Immature natural killer cell (primary cell): ENCODE measurements at regions not wholly inside any gene's neighbourhood (a gene's known extent, or its start where the extent isn't known, plus 50 kb on each side); places are given as distances from the start of the nearest gene placed in this dataset.
"Not testable (repeated sequence)": the region's sequence is repeated elsewhere in the genome, so short reads cannot be mapped to it uniquely, and the experiment has no call there.

Source experiments
- DNase-seq, 3 donors: peaks; one replicate each; pipeline ENCODE4 v3.0.0; 2022; ENCODE audit warnings: mixed read lengths in 1 of 3
- H3K27ac Mint-ChIP-seq, 6 donors: one replicate each; pipeline ENCODE4 v1.8.0; 2020; ENCODE audit warnings: mixed read lengths in 6 of 6, mild to moderate bottlenecking in 5 of 6, inconsistent platforms in 4 of 6, moderate library complexity in 3 of 6
- H3K27me3 Mint-ChIP-seq, 3 donors: one replicate each; pipeline ENCODE4 v1.8.0; 2020 to 2021; ENCODE audit warnings: low read depth in 3 of 3, mild to moderate bottlenecking in 3 of 3, mixed read lengths in 3 of 3, moderate library complexity in 3 of 3, inconsistent platforms in 1 of 3
- H3K36me3 Mint-ChIP-seq, 3 donors: one replicate each; pipeline ENCODE4 v1.8.0; 2020; ENCODE audit warnings: mixed read lengths in 3 of 3, inconsistent platforms in 2 of 3, mild to moderate bottlenecking in 2 of 3
- H3K4me1 Mint-ChIP-seq, 2 donors: one replicate each; pipeline ENCODE4 v1.8.0; 2020; ENCODE audit warnings: inconsistent platforms in 2 of 2, mild to moderate bottlenecking in 2 of 2, mixed read lengths in 2 of 2, moderate library complexity in 1 of 2
- H3K4me3 Mint-ChIP-seq, 5 donors: one replicate each; pipeline ENCODE4 v1.8.0; 2020; ENCODE audit warnings: mild to moderate bottlenecking in 5 of 5, mixed read lengths in 5 of 5, inconsistent platforms in 3 of 5, moderate library complexity in 3 of 5
- H3K9me3 Mint-ChIP-seq, 6 donors: one replicate each; pipeline ENCODE4 v1.8.0; 2020; ENCODE audit warnings: mild to moderate bottlenecking in 6 of 6, mixed read lengths in 6 of 6, inconsistent platforms in 4 of 6, moderate library complexity in 3 of 6

- H3K27ac Mint-ChIP-seq: no peak overlapping the region
- peaks cover 0 to 5% (median 0%) of the 10 kb centered on the region in 3 donors for H3K36me3 Mint-ChIP-seq
- H3K27me3 Mint-ChIP-seq: peaks cover 1 to 17% (median 7%) of the 10 kb centered on the region in 3 donors
- H3K9me3 Mint-ChIP-seq: no peaks in the 10 kb centered on the region
- H3K4me3 Mint-ChIP-seq: no peak overlapping the region
- H3K4me1 Mint-ChIP-seq: peaks cover 2 to 5% of the 10 kb centered on the region in 2 donors
- no peak for DNase-seq
Measured at GRCh38 chr10:30216821-30217220, 132.3 kb downstream of the MTPAP start.

GRCh38 chr10:30215623-30216022, 133.5 kb downstream of the MTPAP start:
- Mint-ChIP-seq H3K4me3 (no peak overlapping the region), H3K4me1 (peaks cover 2 to 5% of the 10 kb centered on the region in 2 donors), H3K27ac (no peak overlapping the region), H3K9me3 (no peaks in the 10 kb centered on the region), H3K27me3 (peaks cover 1 to 13% (median 5%) of the 10 kb centered on the region in 3 donors), H3K36me3 (peaks cover 0 to 5% (median 0%) of the 10 kb centered on the region in 3 donors)
- no peak for DNase-seq

- H3K4me1 Mint-ChIP-seq: peaks cover 2 to 5% of the 10 kb centered on the region in 2 donors
- H3K4me3 Mint-ChIP-seq: no peak overlapping the region
- peaks cover 0 to 5% (median 0%) of the 10 kb centered on the region in 3 donors for H3K36me3 Mint-ChIP-seq
- DNase-seq: no peak
- H3K27ac Mint-ChIP-seq: no peak overlapping the region
- peaks cover 0 to 1% (median 0%) of the 10 kb centered on the region in 6 donors for H3K9me3 Mint-ChIP-seq
- H3K27me3 Mint-ChIP-seq: peaks cover 0 to 9% (median 6%) of the 10 kb centered on the region in 3 donors
Measured at GRCh38 chr10:30215141-30215540, 133.9 kb downstream of the MTPAP start.

- Mint-ChIP-seq H3K36me3 (no peaks in the 10 kb centered on the region), H3K27me3 (peaks cover 0 to 2% (median 1%) of the 10 kb centered on the region in 3 donors), H3K27ac (no peak overlapping the region), H3K4me3 (no peak overlapping the region), H3K9me3 (peaks cover 0 to 1% (median 0%) of the 10 kb centered on the region in 6 donors), H3K4me1 (peaks cover 0 to 6% of the 10 kb centered on the region in 2 donors)
- no peak for DNase-seq
Measured at GRCh38 chr10:30210296-30210695, 138.8 kb downstream of the MTPAP start.

- peaks cover 0 to 6% (median 4%) of the 10 kb centered on the region in 6 donors for H3K9me3 Mint-ChIP-seq
- no peaks in the 10 kb centered on the region for H3K36me3 Mint-ChIP-seq
- DNase-seq: no peak
- H3K27ac Mint-ChIP-seq: no peak overlapping the region
- peaks cover 0 to 5% (median 1%) of the 10 kb centered on the region in 3 donors for H3K27me3 Mint-ChIP-seq
- no peak overlapping the region for H3K4me3 Mint-ChIP-seq
- H3K4me1 Mint-ChIP-seq: peaks cover 0 to 6% of the 10 kb centered on the region in 2 donors
Measured at GRCh38 chr10:30208330-30208729, 140.7 kb downstream of the MTPAP start.

GRCh38 chr10:30207485-30208052, 141.5 kb downstream of the MTPAP start:
- peaks cover 0 to 6% of the 10 kb centered on the region in 2 donors for H3K4me1 Mint-ChIP-seq
- no peak overlapping the region for H3K27ac Mint-ChIP-seq
- peaks cover 0 to 5% (median 2%) of the 10 kb centered on the region in 3 donors for H3K27me3 Mint-ChIP-seq
- H3K9me3 Mint-ChIP-seq: peaks cover 0 to 7% (median 4%) of the 10 kb centered on the region in 6 donors
- no peak for DNase-seq
- no peaks in the 10 kb centered on the region for H3K36me3 Mint-ChIP-seq
- no peak overlapping the region for H3K4me3 Mint-ChIP-seq

- no peaks in the 10 kb centered on the region for H3K36me3 Mint-ChIP-seq
- H3K4me3 Mint-ChIP-seq: no peak overlapping the region
- H3K27ac Mint-ChIP-seq: no peak overlapping the region
- H3K4me1 Mint-ChIP-seq: no peaks in the 10 kb centered on the region
- H3K27me3 Mint-ChIP-seq: peaks cover 3 to 11% (median 5%) of the 10 kb centered on the region in 3 donors
- H3K9me3 Mint-ChIP-seq: peaks cover 0 to 7% (median 4%) of the 10 kb centered on the region in 6 donors
- DNase-seq: no peak
Measured at GRCh38 chr10:30200017-30200415, 140.6 kb upstream of the JCAD start.

- no peak overlapping the region for H3K4me3 Mint-ChIP-seq
- peaks cover 0 to 7% (median 4%) of the 10 kb centered on the region in 6 donors for H3K9me3 Mint-ChIP-seq
- no peak overlapping the region for H3K27ac Mint-ChIP-seq
- no peak for DNase-seq
- H3K36me3 Mint-ChIP-seq: no peaks in the 10 kb centered on the region
- peaks cover 3 to 11% (median 5%) of the 10 kb centered on the region in 3 donors for H3K27me3 Mint-ChIP-seq
- no peaks in the 10 kb centered on the region for H3K4me1 Mint-ChIP-seq
Measured at GRCh38 chr10:30199376-30200016, 140.1 kb upstream of the JCAD start.

- Mint-ChIP-seq H3K36me3 (no peaks in the 10 kb centered on the region), H3K27me3 (peaks cover 0 to 11% (median 3%) of the 10 kb centered on the region in 3 donors), H3K9me3 (peaks cover 0 to 2% (median 0%) of the 10 kb centered on the region in 6 donors), H3K27ac (no peak overlapping the region), H3K4me3 (no peak overlapping the region), H3K4me1 (peaks cover 17 to 19% of the 10 kb centered on the region in 2 donors)
- no peak for DNase-seq
Measured at GRCh38 chr10:30197186-30197585, 137.8 kb upstream of the JCAD start.

GRCh38 chr10:30196559-30196958, 137.2 kb upstream of the JCAD start:
- not testable (repeated sequence) for H3K9me3 Mint-ChIP-seq, H3K4me3 Mint-ChIP-seq, H3K27ac Mint-ChIP-seq, H3K36me3 Mint-ChIP-seq, DNase-seq
- Mint-ChIP-seq H3K27me3 (peaks cover 0 to 11% (median 3%) of the 10 kb centered on the region in 3 donors), H3K4me1 (peaks cover 22 to 23% of the 10 kb centered on the region in 2 donors)

- Mint-ChIP-seq H3K9me3 (peaks cover 0 to 2% (median 0%) of the 10 kb centered on the region in 6 donors), H3K36me3 (no peaks in the 10 kb centered on the region), H3K27ac (peak overlapping the region in 1 of 6 donors; percentile 37), H3K4me3 (peak overlapping the region; percentile 13 to 75 (median 57)), H3K4me1 (peaks cover 22 to 23% of the 10 kb centered on the region in 2 donors), H3K27me3 (peaks cover 3 to 8% (median 5%) of the 10 kb centered on the region in 3 donors)
- DNase-seq: peak in 1 of 3 donors; percentile 8
Measured at GRCh38 chr10:30192846-30193608, 133.6 kb upstream of the JCAD start.

GRCh38 chr10:30190577-30191552, 131.5 kb upstream of the JCAD start:
- no peak overlapping the region for H3K4me3 Mint-ChIP-seq
- no peak overlapping the region for H3K27ac Mint-ChIP-seq
- peaks cover 0 to 7% (median 1%) of the 10 kb centered on the region in 3 donors for H3K27me3 Mint-ChIP-seq
- no peaks in the 10 kb centered on the region for H3K36me3 Mint-ChIP-seq
- peaks cover 22 to 23% of the 10 kb centered on the region in 2 donors for H3K4me1 Mint-ChIP-seq
- H3K9me3 Mint-ChIP-seq: no peaks in the 10 kb centered on the region
- DNase-seq: no peak

GRCh38 chr10:30189238-30189580, 129.8 kb upstream of the JCAD start:
- peaks cover 22 to 23% of the 10 kb centered on the region in 2 donors for H3K4me1 Mint-ChIP-seq
- H3K9me3 Mint-ChIP-seq: no peaks in the 10 kb centered on the region
- DNase-seq: no peak
- no peak overlapping the region for H3K4me3 Mint-ChIP-seq
- H3K27me3 Mint-ChIP-seq: peaks cover 0 to 7% (median 1%) of the 10 kb centered on the region in 3 donors
- H3K27ac Mint-ChIP-seq: no peak overlapping the region
- no peaks in the 10 kb centered on the region for H3K36me3 Mint-ChIP-seq
